HG03135 (cell line): ENCODE measurements at regions not wholly inside any gene's neighbourhood (a gene's known extent, or its start where the extent isn't known, plus 50 kb on each side); places are given as distances from the start of the nearest gene placed in this dataset.
"Not testable (repeated sequence)": the region's sequence is repeated elsewhere in the genome, so short reads cannot be mapped to it uniquely, and the experiment has no call there.

Source experiments
- ATAC-seq: cut with Tn5 transposase; IDR thresholded peaks from one replicate; pipeline ENCODE4 v1.9.1; 2021; ENCODE audit warnings: mild to moderate bottlenecking, moderate library complexity; ENCODE audit not compliant: unreplicated experiment

DNA sequence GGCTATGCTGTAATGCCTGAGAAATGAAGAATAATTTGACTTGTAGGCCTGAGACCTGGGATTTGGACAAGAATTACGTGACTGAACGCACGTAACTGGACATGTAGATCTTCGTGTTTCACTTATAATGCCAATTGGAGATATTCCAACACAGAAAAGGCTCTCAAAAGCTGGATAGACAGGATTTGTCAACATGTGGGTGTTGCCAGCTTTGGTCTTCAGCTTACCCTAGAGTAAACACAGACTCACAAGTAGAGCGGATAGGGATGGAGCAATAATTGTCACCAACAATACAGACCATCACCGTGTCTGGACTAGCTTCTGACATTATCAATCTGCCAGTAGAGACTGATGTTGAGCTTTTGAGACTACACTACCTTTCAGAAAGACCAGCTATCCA is 1511.0 kb upstream of the ADGRL3 start:
- ATAC-seq: no peak

DNA sequence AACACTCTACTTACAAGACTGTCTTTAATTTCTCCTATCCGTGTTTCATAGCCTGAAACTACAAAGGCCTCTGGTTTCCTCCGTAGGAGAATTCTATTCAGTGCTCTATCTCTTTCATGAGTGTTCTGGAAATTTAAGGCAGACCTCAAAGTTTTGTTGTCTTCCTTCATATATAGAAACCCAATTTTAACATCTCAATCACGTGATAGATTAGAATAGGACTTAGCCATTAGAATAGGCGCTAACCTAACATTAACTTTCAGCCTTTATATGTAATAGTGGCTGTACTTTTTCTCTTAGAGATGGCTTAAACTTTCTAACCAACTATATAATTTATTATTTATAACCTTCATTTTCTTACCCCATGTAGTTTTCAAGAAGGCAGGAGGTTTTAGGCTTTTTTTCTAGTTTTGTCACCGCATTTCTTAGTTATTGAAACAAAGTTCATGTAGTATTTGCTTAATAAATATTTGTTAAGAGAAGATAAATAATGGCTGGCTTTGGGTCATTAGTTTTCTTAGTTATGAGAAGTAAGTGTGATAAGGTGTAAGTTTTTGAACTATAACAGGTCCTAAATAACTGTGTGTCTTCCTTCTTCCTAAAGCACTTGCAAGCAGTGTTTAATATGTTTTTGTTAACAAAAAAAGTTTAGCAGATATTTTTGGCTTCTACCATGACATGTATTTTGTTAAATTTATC is 1504.6 kb upstream of the ADGRL3 start:
- no peak for ATAC-seq

DNA sequence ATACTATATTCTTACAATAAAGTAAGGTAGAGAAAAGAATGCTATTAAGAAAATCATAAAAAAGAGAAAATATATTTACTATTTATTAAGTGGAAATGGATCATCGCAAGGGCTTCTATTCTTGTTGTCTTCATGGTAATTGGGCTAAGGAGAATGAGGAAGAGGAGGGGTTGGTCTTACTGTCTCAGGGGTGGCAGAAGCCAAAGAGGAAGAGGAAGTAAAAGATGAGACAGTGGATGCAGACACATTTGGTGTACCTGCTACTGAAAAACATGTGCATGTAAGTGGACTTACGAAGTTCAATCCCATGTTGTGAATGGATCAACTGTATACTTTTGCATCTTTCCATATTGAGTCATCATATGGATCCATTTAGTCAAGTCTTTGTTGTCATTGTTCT is 1502.1 kb upstream of the ADGRL3 start:
- ATAC-seq: no peak

DNA sequence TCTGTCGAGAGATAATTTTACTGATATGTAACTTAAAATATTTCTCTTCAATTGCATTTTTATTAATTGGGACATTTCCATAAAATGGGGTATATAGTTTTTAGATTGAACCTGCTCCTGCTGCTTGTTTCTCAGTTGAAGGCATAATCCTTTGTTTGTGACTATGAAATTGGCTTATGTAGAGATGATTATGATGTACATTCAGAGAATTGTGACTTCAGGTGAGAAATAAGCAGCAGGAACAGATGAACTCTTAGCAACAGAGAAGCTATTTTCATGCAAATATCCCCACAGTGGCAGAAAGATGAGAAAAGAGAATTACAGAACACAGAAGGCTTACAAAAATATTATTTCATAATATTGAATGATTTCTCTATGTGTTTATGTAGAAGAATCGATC is 1499.5 kb upstream of the ADGRL3 start:
- no peak for ATAC-seq

DNA sequence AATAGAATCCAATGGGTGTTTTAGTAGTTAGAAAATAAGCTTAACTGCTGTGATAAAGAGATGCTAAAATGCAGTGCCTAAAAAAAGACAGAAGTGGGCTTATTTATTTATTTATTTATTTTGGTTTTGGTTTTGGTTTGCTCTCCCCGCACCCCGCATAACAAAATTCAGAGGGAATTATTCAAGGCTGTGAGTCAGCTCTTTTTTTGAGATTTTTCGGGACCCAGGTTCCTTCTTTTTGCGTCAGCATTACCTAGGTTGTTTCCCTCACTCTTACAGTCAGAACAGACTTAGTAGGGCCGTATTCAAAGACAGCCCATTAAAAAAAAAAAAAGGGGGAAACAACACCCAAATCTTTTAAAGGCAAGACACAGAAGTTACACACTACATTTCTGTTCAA is 1495.5 kb upstream of the ADGRL3 start:
- ATAC-seq: no peak

DNA sequence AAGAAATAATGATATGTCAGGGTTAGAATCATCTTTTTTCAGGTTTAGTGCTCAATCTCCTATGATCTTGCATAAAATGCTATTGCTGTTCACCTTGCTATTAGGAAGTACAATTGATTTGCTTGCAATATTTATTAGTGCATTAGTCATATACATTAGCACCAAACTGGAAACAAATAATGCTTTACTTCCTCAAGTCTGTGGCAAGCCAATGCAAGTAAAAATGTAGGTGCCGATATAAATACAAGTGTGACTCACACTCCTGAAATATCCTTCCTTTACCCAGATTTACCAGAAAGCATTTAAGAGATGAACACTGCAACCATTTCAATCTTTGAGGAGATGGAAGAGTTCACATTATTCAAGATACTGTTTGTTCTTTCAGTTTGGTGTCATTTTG is 1487.7 kb upstream of the ADGRL3 start:
- no peak for ATAC-seq

DNA sequence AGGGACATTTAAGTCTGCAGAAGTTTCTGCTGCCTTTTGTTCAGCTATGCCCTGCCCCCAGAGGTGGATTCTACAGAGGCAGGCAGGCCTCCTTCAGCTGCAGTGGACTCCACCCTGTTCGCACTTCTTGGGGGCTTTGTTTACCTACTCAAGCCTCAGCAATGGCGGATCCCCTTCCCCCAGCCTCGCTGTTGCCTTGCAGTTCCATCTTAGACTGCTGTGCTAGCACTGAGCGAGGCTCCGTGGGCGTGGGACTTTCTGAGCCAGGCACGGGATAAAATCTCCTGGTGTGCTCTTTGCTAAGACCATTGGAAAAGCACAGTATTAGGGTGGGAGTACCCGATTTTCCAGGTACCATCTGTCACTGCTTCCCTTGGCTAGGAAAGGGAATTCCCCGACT is 1475.8 kb upstream of the ADGRL3 start:
- not testable (repeated sequence) for ATAC-seq

DNA sequence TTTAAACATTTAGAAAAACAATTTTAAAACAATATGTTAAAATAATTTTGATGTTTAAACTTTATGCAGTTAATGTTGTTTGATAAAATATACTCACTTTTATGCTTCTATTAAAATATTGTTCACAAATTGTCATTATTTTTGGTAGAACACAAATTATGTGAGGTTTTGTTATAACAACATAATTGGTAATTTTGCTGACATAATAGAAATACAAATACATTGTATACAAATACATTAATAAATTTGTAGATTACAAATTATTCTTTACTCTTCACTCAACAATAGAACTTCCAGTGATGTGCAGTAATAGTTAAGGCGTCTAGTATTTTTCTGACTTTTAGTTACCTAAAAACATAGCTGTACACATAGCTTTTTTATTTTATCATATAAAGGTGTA is 1472.4 kb upstream of the ADGRL3 start:
- ATAC-seq: no peak

DNA sequence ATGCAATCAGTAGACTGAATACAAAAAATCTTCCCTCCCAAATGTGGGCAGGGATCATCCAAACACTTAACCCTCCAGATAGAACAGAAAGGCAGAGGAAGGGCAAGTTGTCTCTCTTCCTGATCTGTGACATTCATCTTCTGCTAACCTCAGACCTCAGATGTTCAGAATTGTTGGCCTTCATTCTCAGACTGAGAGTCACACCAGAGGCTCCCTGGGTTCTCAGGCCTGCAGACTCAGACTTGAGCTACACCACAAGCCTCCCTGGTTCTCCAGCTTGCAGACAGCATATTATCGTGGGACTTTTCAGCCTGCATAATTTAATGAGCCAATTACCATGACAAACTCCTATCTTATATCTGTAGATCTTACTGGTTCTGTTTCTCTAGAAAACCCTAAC is 1471.6 kb upstream of the ADGRL3 start:
- no peak for ATAC-seq

DNA sequence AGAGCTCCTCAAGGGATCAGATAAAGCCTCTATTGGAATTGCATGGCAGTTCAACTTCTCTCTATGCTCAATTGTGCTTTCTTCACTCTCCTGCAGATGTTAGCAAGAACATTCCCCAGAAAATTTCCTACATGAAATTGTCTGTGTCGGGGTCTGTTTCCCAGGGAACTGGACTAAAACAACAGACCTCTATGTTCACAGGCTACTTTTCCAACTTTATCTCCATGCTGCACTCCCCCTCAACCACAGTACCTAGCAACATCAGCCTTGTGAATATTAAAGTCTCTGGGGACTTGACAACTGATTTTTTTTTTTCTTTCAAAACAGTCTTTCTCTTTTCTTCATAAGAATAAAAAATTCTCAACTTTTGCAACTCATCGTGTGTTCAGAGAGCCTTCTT is 1470.8 kb upstream of the ADGRL3 start:
- no peak for ATAC-seq

DNA sequence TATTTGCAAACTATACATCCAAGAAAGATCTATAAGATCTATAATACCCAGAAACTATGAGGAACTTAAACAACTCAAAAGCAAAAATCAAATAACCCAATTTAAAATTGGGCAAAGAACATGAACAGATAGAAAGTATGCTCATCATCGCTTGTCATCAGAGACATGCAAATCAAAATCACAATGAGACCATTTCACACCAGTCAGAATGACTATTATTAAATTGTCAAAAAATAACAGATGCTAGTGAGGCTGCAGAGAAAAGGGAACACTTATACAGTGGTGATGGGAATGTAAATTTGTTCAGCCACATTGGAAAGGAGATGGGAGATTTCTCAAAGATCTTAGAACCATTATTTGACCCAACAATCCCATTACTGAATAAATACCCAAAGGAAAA is 1451.7 kb upstream of the ADGRL3 start:
- no peak for ATAC-seq

DNA sequence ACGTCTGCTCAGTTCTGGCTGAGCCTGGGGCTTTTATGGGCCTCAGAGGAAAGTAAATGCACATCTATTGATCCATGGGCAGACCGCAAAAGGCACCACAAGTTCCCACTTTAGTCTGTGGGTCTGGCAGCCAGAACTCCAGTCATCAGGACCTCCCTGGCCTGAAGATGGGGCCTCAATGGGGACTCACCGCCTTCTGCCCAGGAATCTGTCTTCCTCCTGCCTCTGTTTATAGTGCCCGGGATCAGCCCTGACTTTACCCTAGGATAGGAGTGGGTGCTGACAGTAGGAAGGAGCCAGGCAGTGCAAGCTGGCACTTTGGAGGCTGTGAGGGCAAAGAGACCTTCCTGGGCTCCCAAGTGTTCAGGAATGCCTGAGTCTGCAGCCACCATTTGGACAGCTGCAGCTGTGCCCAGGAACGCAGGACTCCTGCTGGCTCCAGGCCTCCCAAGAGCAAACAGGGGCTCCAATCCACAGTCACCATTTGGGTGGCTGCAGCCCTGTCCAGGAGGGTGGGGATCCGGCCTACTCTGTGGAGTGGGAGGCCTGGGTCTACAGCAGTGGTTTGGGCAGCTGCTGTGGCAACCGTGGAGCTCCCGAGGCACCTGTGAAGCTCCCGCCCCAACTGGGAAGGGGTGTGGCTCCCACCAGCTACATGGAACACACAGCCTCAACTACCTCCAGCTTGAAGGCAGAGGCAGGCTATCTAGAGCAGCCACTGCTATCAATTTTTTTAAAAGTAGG is 1440.9 kb upstream of the ADGRL3 start:
- ATAC-seq: no peak

DNA sequence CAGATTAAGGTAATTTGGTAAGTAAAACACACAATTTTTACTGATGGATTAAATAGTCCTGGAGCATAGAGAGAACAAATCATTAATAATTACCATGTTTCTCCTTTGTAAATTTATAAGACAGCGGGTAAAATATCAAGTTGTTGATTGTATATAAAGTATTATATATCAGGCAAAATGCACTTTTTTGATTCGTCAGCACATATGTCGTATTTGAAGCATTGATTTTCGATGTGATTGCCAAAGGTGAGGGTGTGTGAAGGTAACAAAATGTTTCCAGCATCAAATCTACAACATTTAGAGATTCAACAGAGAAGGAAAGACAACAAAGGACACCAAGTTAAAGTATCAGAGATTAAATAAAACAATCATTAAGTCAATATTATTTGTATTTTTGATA is 1437.8 kb upstream of the ADGRL3 start:
- ATAC-seq: no peak

DNA sequence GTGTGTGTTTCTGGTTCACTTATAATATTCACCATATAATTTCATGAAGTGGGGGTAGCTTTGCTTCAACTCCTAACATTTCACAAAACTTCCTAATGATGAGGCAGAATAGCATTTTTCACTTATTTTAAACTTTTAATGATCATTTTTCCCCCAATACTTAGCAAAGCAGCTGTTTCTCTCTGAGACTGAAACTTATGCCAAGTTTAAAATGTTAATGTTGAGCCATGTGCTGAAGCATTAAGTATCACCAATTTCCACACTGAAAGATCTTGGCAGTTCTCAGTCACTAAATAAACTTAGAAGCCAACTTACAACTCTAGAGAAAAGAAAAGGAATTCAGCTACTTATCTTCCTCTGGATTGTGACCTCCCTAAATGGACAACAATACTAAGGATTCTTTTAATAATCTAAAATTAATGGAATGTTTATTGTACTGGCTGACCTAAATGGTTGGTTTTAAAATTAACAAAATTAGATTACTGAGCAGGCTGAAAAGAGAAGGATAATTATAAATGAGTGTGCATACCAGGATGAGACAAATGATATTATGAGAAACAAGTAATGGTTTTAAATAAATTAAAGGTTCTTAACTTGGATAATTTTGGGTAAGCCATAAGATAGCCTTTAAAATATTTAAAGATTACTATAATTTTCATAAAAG is 1429.4 kb upstream of the ADGRL3 start:
- ATAC-seq: no peak

DNA sequence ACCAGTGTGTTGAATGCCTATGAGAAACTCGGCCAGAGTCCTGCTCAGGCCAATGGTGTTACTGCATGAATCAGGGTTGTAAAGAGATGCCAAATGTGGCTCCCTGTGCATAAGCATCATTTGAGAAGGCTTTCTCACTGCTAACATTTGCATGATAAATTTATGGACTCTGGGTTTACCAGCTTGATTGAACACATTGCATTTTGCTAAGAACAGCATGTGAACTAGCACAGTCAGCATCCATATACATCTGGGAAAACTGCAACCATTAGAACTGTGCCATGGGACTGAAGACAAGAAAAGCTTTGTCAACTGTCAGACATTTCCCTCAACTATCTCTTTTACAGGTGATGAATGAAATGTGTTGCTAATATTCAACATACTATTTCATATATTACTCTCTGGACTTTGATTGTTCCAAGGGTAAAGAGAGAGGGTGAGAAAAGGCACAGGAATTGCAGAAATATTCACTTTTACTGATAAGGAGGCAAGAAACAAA is 1427.4 kb upstream of the ADGRL3 start:
- ATAC-seq: no peak

DNA sequence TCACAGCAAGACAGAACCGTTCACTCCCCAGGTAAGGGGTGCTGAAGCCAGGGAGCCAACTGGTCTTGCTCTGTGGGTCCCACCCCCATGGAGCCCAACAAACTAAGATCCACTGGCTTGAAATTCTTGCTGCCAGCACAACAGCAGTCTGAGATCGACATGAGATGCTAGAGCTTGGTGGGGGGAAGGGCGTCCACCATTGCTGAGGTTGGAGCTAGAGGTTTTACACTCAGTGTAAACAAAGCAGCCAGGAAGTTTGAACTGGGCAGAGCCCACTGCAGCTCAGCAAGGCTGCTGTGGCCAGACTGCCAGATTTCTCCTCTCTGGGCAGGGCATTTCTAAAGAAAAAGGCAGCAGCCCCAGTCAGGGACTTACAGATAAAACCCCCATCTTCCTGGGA is 1419.9 kb upstream of the ADGRL3 start:
- not testable (repeated sequence) for ATAC-seq

DNA sequence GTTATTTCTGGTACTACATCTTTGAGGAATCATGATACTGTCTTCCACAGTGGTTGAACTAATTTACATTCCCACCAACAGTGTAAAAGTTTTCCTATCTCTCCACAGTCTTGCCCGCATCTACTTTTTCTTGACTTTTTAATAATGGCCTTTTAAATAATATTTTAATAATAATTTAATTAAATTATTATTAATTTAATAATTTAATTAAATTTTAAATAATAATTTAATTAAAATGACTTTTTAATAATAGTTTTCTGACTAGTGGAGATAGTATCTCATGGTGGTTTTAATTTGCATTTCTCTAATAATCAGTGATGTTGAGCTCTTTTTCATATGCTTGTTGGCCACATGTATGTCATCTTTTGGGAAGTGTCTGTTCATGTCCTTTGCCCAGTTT is 1395.0 kb upstream of the ADGRL3 start:
- ATAC-seq: no peak

DNA sequence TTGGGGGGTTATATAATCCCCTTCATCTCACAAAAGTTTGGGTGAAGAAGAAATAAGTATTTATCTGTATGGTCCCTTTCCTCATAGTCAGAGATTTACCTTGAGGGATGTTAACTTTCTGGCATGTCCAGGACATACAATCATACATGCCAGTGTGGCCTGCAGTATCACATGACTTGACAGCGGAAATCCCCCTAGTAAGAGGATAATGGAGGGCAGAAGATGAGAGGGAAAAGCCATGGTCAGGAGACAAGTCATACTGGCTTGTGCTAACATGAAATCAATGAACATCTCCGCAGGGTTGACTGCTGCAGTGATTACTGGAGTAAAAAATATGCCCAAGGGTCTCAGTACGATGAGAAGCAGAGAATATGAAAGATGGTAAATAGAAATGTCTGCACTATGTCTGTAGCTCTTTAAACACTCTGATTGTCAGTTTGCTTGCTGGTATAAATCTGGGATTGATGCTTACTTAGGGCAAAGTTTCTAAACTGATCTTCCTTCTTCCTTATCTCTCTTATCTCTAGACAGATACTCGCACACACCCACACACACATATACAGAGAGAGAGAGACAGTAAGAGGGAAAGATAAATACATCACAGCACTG is 1385.6 kb upstream of the ADGRL3 start:
- ATAC-seq: no peak

DNA sequence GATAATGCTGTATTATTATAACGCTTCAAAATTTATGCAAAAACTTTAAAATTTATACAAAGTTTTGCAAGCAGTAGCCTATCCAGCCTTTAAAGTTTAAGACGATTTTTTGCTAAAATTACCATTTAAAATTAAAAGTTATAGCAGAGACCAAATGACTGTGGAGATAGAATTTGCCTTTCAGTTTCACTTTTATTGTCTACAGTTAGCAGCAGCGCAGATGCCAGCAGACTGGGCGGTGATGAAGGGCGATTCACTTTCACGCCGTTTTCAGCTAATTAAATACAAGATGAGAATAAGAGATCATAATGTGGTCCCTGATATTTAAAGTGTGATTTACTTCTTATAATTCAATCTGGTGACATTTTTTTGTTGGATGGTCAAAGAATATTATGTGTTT is 1381.5 kb upstream of the ADGRL3 start:
- ATAC-seq: peak; percentile 88

DNA sequence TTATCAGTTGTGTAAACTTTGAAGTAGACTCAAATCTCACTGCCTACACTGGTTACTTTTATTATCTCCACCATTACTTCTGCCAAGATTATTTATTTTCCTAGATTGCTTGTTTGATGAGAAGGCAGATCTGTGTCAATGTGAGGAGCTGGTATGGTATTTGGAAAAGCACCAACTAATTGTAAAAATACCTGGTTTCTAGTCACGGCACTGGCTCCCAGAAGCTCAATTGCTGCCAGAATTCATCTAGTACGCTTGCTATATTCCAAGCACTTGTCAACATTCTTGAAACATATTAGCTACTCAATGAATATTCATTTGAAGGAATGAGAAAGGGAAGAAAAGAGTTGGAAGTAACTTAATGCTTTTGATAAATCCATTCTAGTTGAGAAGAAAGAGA is 1376.8 kb upstream of the ADGRL3 start:
- no peak for ATAC-seq

DNA sequence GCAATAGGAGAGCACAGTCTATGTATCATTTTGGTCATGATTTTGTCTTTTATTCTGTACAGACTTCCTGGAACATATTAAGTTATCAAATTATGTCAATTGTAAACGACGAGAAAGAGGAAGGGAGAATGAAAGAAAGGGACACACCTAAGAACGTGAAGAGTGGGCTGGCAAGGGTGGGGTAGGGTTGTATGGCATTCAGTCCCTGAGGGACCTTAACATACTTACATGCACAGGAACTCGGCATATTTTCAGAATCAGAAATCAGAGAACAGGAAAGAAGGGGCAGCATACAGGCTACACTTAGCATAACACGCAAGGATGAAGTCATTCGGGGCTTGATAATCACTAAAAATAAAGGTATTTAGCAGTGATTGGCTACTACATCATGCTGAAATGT is 1375.0 kb upstream of the ADGRL3 start:
- no peak for ATAC-seq

DNA sequence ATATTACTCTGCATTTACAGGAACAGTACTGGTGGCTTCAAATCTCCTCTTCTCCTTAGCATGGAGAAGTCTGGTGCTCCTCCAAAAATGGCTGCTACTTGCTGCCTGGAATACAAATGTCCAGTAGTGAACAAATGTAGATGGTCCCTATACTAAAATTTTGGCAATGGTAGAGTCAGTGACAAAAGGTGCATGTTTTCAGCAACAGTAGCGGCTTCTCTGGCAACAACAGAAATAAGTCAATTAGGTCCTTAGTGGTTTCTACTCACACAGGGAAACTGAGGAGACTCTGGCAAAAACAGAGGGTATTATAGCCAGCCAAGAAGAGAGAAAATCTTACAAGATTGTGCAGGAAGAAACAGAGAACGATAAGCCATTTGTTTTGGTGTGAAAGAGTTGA is 1368.4 kb upstream of the ADGRL3 start:
- no peak for ATAC-seq
